ENCODE measurements at regions not wholly inside any gene's neighbourhood (a gene's known extent, or its start where the extent isn't known, plus 50 kb on each side); places are given as distances from the start of the nearest gene placed in this dataset.

- H3K4me2 ChIP-seq (ENCODE audit: low read length) = no peak overlapping the region
- H4K20me1 ChIP-seq (ENCODE audit: insufficient read depth, low read length) = no peaks in the 10 kb centered on the region
- no peaks in the 10 kb centered on the region for H3K79me2 ChIP-seq (ENCODE audit: insufficient read depth, low read depth, low read length)
- H3K27ac ChIP-seq (ENCODE audit: low read depth, low read length, poor library complexity, severe bottlenecking) = no peak overlapping the region
- no peaks in the 10 kb centered on the region for H3K4me1 ChIP-seq (ENCODE audit: insufficient read depth, low read length, poor library complexity, severe bottlenecking)
- H3K36me3 ChIP-seq (ENCODE audit: insufficient read depth, low read length) = no peaks in the 10 kb centered on the region
- H2AFZ ChIP-seq (ENCODE audit: low read length) = no peak overlapping the region
- ChIA-PET CTCF (ENCODE audit: unreplicated experiment) (no interaction called here), POLR2A (interaction anchor here (0.7 kb wide), 1 partner anchor 1124 kb away, joined by 3 read pairs; no protein-coding TSS in a partner anchor)
- no peaks in the 10 kb centered on the region for H3K9me2 ChIP-seq (ENCODE audit: insufficient read depth, low read length)
- intact Hi-C loops (cut with micrococcal nuclease; ENCODE audit: unreplicated experiment) = loop anchor here (2.0 to 10.0 kb wide), 3 partner anchors 390 to 1050 kb away; no protein-coding TSS in a partner anchor
- BruUV-seq (replicated peaks) = no TSS peak
- H3K4me3 ChIP-seq (ENCODE audit: low read depth, low read length, poor library complexity, severe bottlenecking) = no peak overlapping the region
- peak; percentile 74 for DNase-seq (ENCODE audit: low spot score)
- no peak for TF ChIP-seq EZH2phosphoT487 (IDR thresholded peaks at IDR 0.05; ENCODE audit: borderline replicate concordance, low read depth, low read length)
- TF ChIP-seq, protein P1, sequence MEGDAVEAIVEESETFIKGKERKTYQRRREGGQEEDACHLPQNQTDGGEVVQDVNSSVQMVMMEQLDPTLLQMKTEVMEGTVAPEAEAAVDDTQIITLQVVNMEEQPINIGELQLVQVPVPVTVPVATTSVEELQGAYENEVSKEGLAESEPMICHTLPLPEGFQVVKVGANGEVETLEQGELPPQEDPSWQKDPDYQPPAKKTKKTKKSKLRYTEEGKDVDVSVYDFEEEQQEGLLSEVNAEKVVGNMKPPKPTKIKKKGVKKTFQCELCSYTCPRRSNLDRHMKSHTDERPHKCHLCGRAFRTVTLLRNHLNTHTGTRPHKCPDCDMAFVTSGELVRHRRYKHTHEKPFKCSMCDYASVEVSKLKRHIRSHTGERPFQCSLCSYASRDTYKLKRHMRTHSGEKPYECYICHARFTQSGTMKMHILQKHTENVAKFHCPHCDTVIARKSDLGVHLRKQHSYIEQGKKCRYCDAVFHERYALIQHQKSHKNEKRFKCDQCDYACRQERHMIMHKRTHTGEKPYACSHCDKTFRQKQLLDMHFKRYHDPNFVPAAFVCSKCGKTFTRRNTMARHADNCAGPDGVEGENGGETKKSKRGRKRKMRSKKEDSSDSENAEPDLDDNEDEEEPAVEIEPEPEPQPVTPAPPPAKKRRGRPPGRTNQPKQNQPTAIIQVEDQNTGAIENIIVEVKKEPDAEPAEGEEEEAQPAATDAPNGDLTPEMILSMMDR (conservative IDR thresholded peaks at IDR 0.05; ENCODE audit: low read length) = peak; percentile 93
- H3K9me3 ChIP-seq (ENCODE audit: low read length) = no peaks in the 10 kb centered on the region
These were observed 1089.3 kb downstream of the FAM181B start for GRCh38 chr11:81644239-81644840.

DNA sequence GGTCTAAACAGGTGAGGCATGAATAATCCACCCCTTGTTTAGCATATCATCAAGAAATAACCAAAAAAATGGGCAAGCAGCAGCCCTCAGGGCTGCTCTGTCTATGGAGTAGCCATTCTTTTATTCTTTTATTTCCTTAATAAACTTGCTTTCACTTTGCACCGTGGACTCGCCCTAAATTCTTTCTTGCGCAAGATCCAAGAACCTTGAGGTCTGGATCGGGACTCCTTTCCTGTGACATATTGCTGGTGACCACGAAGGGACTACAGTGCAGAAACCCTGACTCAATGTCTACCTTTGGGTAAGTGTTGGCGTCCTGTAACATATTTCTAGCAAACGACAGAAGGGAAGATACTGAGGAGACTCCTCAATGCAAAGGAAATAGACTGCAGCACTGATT is 1099.2 kb downstream of the FAM181B start:
- CTCF ChIA-PET (ENCODE audit: unreplicated experiment) = no interaction called here
- H3K27ac ChIP-seq (ENCODE audit: low read depth, low read length, poor library complexity, severe bottlenecking) = no peak overlapping the region
- POLR2A ChIA-PET = no interaction called here
- H2AFZ ChIP-seq (ENCODE audit: low read length) = no peak overlapping the region
- H3K9me3 ChIP-seq (ENCODE audit: low read length) = no peaks in the 10 kb centered on the region
- TF ChIP-seq EZH2phosphoT487 (IDR thresholded peaks at IDR 0.05; ENCODE audit: borderline replicate concordance, low read depth, low read length) = no peak
- TF ChIP-seq, protein P1 (conservative IDR thresholded peaks at IDR 0.05; ENCODE audit: low read length) = no peak
- H3K79me2 ChIP-seq (ENCODE audit: insufficient read depth, low read depth, low read length) = no peaks in the 10 kb centered on the region
- H3K9me2 ChIP-seq (ENCODE audit: insufficient read depth, low read length) = no peaks in the 10 kb centered on the region
- H3K4me3 ChIP-seq (ENCODE audit: low read depth, low read length, poor library complexity, severe bottlenecking) = no peak overlapping the region
- BruUV-seq (replicated peaks) = no TSS peak
- H3K4me1 ChIP-seq (ENCODE audit: insufficient read depth, low read length, poor library complexity, severe bottlenecking) = no peaks in the 10 kb centered on the region
- no peak overlapping the region for H3K4me2 ChIP-seq (ENCODE audit: low read length)
- no peak for DNase-seq (ENCODE audit: low spot score)
- H4K20me1 ChIP-seq (ENCODE audit: insufficient read depth, low read length) = no peaks in the 10 kb centered on the region
- H3K36me3 ChIP-seq (ENCODE audit: insufficient read depth, low read length) = no peaks in the 10 kb centered on the region
- intact Hi-C loops (cut with micrococcal nuclease; ENCODE audit: unreplicated experiment) = no loop called here

DNA sequence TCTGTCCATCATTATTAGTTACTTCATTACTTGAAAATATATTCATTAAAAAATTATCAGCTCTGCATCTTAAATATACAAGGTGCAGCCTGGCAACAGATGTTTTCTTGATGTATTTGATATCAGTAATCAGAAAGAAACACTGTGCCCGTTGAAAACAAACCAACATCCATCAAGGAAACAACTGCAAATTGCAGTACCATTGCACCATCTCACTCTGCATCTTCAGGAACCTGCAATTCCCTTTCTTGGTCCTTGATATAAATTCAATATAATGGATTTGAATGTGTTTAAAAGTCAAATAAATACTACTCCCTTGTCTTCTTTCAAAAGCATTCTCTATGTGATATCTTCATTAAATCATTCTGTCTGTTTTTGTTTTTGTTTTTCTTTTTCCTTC is 1131.2 kb downstream of the FAM181B start:
- no peak for DNase-seq (ENCODE audit: low spot score)
- Histone ChIP-seq H3K4me2 (ENCODE audit: low read length) (no peak overlapping the region), H3K9me3 (ENCODE audit: low read length) (no peaks in the 10 kb centered on the region), H3K9me2 (ENCODE audit: insufficient read depth, low read length) (no peaks in the 10 kb centered on the region), H2AFZ (ENCODE audit: low read length) (no peak overlapping the region), H3K4me1 (ENCODE audit: insufficient read depth, low read length, poor library complexity, severe bottlenecking) (no peaks in the 10 kb centered on the region), H3K4me3 (ENCODE audit: low read depth, low read length, poor library complexity, severe bottlenecking) (no peak overlapping the region), H3K27ac (ENCODE audit: low read depth, low read length, poor library complexity, severe bottlenecking) (no peak overlapping the region), H3K36me3 (ENCODE audit: insufficient read depth, low read length) (no peaks in the 10 kb centered on the region), H3K79me2 (ENCODE audit: insufficient read depth, low read depth, low read length) (no peaks in the 10 kb centered on the region), H4K20me1 (ENCODE audit: insufficient read depth, low read length) (no peaks in the 10 kb centered on the region)
- intact Hi-C loops (cut with micrococcal nuclease; ENCODE audit: unreplicated experiment) = no loop called here
- no peak for TF ChIP-seq EZH2phosphoT487 (IDR thresholded peaks at IDR 0.05; ENCODE audit: borderline replicate concordance, low read depth, low read length)
- TF ChIP-seq, protein P1 (conservative IDR thresholded peaks at IDR 0.05; ENCODE audit: low read length) = no peak
- no TSS peak for BruUV-seq (replicated peaks)
- ChIA-PET CTCF (ENCODE audit: unreplicated experiment) (no interaction called here), POLR2A (no interaction called here)
